Natural killer cell (primary cell): ENCODE measurements at regions not wholly inside any gene's neighbourhood (a gene's known extent, or its start where the extent isn't known, plus 50 kb on each side); places are given as distances from the start of the nearest gene placed in this dataset.

Experiments
- ATAC-seq, 3 donors: fragments of 150-1000 bp in 2 of 3; fragments of 200-7000 bp in 1 of 3; cut with Tn5 transposase; 1 replicate in 1 of 3; 2 replicates in 2 of 3; pipeline ENCODE4 v1.10.0; 2021; ENCODE audit warnings: mild to moderate bottlenecking in 2 of 3, moderate library complexity in 2 of 3
- DNase-seq, 2 donors: peaks; one replicate each; pipeline versions ENCODE4 v3.0.0 to v3.0.0-alpha.2; 2013 to 2021; ENCODE audit warnings: mixed read lengths in 1 of 2
- H3K27ac ChIP-seq: one replicate; pipeline ENCODE4 v1.5.1; 2013; ENCODE audit warnings: mild to moderate bottlenecking, low read length
- H3K27me3 ChIP-seq: one replicate; pipeline ENCODE4 v1.6.1; 2013; ENCODE audit warnings: low read length; ENCODE audit not compliant: control insufficient read depth, insufficient read depth
- H3K36me3 ChIP-seq: one replicate; pipeline ENCODE4 v1.6.1; 2013; ENCODE audit warnings: low read length; ENCODE audit not compliant: control insufficient read depth, insufficient read depth
- H3K4me1 ChIP-seq: one replicate; pipeline ENCODE4 v1.6.1; 2013; ENCODE audit warnings: low read length; ENCODE audit not compliant: control insufficient read depth, insufficient read depth
- H3K4me3 ChIP-seq: one replicate; pipeline ENCODE4 v1.5.1; 2013; ENCODE audit warnings: low read length
- H3K9me3 ChIP-seq: one replicate; pipeline ENCODE4 v1.6.1; 2013; ENCODE audit warnings: low read length; ENCODE audit not compliant: control insufficient read depth, insufficient read depth
- H3K27ac Mint-ChIP-seq, 2 donors: one replicate each; pipeline ENCODE4 v1.8.0; 2022; ENCODE audit warnings: mild to moderate bottlenecking in 2 of 2, mixed read lengths in 2 of 2, moderate library complexity in 1 of 2
- H3K27me3 Mint-ChIP-seq, 2 donors: one replicate each; pipeline ENCODE4 v1.8.0; 2022; ENCODE audit warnings: low read depth in 2 of 2, mixed read lengths in 2 of 2
- H3K36me3 Mint-ChIP-seq: one replicate; pipeline ENCODE4 v1.8.0; 2022; ENCODE audit warnings: mixed read lengths
- H3K4me1 Mint-ChIP-seq, 2 donors: one replicate each; pipeline ENCODE4 v1.8.0; 2022; ENCODE audit warnings: mixed read lengths in 2 of 2
- H3K4me3 Mint-ChIP-seq: one replicate; pipeline ENCODE4 v1.8.0; 2022; ENCODE audit warnings: mild to moderate bottlenecking, moderate library complexity, mixed read lengths
- H3K9me3 Mint-ChIP-seq, 2 donors: one replicate each; pipeline ENCODE4 v1.8.0; 2022; ENCODE audit warnings: mixed read lengths in 2 of 2
- WGBS: methylation state at CpG from one replicate; pipeline ENCODE4 v1.1.7; 2013; ENCODE audit warnings: missing lambda C conversion rate; ENCODE audit not compliant: insufficient coverage; 5-methylcytosine and 5-hydroxymethylcytosine counted together
- intact Hi-C: fragments of 100-400 bp; cut with micrococcal nuclease; formaldehyde crosslinking; loops from one replicate; pipeline ENCODE4 v1.14.2; 2022
- TF ChIP-seq, protein P1 (sequence below): fragments of 200-600 bp; IDR thresholded peaks from one replicate; pipeline ENCODE4 v1.8.0; 2022; ENCODE audit warnings: antibody characterized with exemption

DNA sequence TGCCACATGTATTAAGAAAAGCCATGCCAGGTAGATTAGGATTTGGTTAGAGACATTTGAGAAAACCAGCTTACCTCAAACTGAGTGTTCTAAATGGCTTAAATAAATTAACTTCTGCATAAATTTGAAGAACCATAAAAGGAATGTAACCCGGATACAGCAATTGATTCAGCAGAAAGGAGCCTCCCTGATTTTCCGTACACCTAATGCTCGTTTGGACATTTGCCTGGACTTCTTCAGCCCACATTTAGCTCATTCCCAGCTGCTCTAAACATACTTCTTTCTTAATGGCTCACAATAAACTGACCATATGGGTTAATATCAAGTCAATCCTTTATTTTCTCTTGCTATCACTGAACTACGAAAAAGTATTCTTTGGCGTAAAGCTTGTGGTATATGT is 392.4 kb downstream of the ZNF516 start:
- ATAC-seq, result no peak
- no peak overlapping the region for H3K4me3 Mint-ChIP-seq

DNA sequence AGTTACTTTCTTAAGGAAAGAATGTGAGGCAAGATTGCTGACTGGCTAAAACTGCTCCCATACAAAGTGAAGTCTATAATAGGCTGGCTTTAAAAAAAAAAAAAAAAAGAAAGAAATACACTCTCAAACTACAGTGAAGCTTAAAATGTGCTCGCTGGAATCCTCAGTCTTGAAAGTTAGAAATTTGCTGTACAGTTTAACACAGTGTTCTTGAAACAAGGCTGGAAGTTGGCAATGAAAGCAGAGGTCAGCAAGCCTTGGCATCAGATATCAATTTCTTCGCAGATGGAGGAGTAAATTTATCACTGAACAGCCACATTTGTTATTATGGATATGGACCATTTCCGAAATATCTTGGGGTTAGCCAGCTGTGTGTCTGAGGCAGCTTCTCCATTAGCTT is 392.9 kb downstream of the ZNF516 start:
- no peaks in the 10 kb centered on the region for H3K4me1 Mint-ChIP-seq
- DNase-seq (no peak), ATAC-seq (no peak)
- no peaks in the 10 kb centered on the region for H3K4me1 ChIP-seq
- TF ChIP-seq, protein P1, sequence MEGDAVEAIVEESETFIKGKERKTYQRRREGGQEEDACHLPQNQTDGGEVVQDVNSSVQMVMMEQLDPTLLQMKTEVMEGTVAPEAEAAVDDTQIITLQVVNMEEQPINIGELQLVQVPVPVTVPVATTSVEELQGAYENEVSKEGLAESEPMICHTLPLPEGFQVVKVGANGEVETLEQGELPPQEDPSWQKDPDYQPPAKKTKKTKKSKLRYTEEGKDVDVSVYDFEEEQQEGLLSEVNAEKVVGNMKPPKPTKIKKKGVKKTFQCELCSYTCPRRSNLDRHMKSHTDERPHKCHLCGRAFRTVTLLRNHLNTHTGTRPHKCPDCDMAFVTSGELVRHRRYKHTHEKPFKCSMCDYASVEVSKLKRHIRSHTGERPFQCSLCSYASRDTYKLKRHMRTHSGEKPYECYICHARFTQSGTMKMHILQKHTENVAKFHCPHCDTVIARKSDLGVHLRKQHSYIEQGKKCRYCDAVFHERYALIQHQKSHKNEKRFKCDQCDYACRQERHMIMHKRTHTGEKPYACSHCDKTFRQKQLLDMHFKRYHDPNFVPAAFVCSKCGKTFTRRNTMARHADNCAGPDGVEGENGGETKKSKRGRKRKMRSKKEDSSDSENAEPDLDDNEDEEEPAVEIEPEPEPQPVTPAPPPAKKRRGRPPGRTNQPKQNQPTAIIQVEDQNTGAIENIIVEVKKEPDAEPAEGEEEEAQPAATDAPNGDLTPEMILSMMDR, result no peak
- H3K27ac ChIP-seq, result no peak overlapping the region
- H3K9me3 Mint-ChIP-seq, result peaks cover 3 to 4% of the 10 kb centered on the region in 2 donors
- H3K9me3 ChIP-seq, result peaks cover 2% of the 10 kb centered on the region
- H3K27ac Mint-ChIP-seq, result no peak overlapping the region
- peaks cover 0 to 2% of the 10 kb centered on the region in 2 donors for H3K27me3 Mint-ChIP-seq
- intact Hi-C loops, result no loop called here
- H3K4me3 Mint-ChIP-seq, result no peak overlapping the region
- 71% methylated on average over 3 of the region's 3 CpGs for WGBS
- H3K4me3 ChIP-seq, result no peak overlapping the region
- no peaks in the 10 kb centered on the region for H3K27me3 ChIP-seq
- H3K36me3 Mint-ChIP-seq, result no peaks in the 10 kb centered on the region
- no peaks in the 10 kb centered on the region for H3K36me3 ChIP-seq

More for the DNA sequence above, 392.4 kb downstream of the ZNF516 start:
- Histone ChIP-seq H3K36me3 (no peaks in the 10 kb centered on the region), H3K27me3 (no peaks in the 10 kb centered on the region), H3K4me3 (no peak overlapping the region), H3K4me1 (no peaks in the 10 kb centered on the region), H3K9me3 (peaks cover 2% of the 10 kb centered on the region), H3K27ac (no peak overlapping the region)
- Mint-ChIP-seq H3K27ac (no peak overlapping the region), H3K36me3 (no peaks in the 10 kb centered on the region), H3K9me3 (peaks cover 3 to 4% of the 10 kb centered on the region in 2 donors), H3K27me3 (peaks cover 0 to 2% of the 10 kb centered on the region in 2 donors), H3K4me1 (no peaks in the 10 kb centered on the region)
- TF ChIP-seq, protein P1, result no peak
- intact Hi-C loops, result no loop called here
- no peak for DNase-seq
- 73% methylated on average over 4 of the region's 5 CpGs for WGBS

DNA sequence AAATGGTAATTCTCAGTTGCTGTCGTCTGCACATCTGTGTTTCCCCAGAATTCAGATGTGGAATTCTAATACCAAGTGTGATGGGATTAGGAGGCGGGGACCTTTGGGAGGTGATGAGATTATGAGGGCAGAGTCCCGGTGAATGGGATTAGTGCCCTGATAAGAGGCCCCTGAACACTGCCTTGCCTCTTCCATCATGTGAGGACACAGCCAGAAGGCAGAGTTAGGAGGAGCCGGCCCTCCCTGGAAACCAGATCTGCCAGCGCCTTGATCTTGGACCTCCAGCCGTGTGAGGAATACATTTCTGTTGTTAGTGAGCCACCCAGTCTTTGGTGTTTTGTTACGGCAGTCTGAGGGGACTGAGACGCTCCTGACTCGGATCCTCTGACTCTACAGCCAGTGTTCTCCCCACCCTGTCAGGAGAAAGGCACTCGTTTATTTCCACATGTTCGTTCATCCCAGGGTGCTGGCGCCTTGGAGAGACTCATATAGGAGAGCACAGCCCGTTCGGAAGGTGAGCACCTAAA is 395.0 kb downstream of the ZNF516 start:
- H3K4me3 Mint-ChIP-seq, result no peak overlapping the region
- ATAC-seq, result no peak
- H3K36me3 Mint-ChIP-seq, result no peaks in the 10 kb centered on the region
- Histone ChIP-seq H3K9me3 (peaks cover 2% of the 10 kb centered on the region), H3K4me3 (no peak overlapping the region), H3K27ac (no peak overlapping the region), H3K4me1 (no peaks in the 10 kb centered on the region), H3K27me3 (no peaks in the 10 kb centered on the region), H3K36me3 (no peaks in the 10 kb centered on the region)
- no peak overlapping the region for H3K27ac Mint-ChIP-seq
- 86% methylated on average over 14 of the region's 14 CpGs for WGBS
- H3K4me1 Mint-ChIP-seq, result no peaks in the 10 kb centered on the region
- DNase-seq, result no peak
- peaks cover 4 to 5% of the 10 kb centered on the region in 2 donors for H3K9me3 Mint-ChIP-seq
- peaks cover 0 to 2% of the 10 kb centered on the region in 2 donors for H3K27me3 Mint-ChIP-seq
- intact Hi-C loops, result no loop called here
- TF ChIP-seq, protein P1, result no peak
